ENCODE measurements at regions not wholly inside any gene's neighbourhood (a gene's known extent, or its start where the extent isn't known, plus 50 kb on each side); places are given as distances from the start of the nearest gene placed in this dataset.

DNA sequence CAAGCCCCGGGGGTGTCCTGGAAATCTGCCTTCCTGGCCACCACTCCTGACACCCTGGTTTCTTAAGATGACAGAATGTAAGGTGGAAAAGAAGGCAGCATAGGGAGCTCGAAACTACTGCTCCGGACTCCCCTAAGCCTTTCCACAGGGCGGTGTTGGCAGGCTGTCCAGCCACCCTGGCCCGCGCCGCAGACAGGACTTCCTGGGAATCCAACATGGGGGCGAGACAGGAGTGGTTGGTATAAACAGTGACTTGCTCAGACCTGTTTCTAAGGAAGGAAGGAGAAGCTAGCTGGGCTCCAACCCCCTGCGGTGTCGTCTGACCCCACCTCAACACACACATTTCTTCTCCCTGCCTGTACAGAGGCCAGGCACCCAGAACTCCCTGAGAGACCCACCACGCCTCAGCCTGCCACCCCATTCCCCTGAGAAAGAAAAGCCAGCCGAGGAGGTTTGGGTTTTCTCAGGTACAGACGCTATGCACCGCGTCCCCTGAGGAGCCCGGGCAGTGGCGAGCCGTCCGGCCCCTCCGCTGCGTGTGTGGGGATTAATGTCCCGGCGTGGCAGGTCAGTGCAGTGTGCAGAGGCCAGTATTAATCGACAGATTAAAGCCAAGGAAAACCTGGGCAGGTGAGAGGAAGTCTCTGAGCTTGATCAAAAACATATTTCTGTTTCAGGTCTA lies 349.6 kb upstream of the MKI67 start:
- TF ChIP-seq, protein P1, sequence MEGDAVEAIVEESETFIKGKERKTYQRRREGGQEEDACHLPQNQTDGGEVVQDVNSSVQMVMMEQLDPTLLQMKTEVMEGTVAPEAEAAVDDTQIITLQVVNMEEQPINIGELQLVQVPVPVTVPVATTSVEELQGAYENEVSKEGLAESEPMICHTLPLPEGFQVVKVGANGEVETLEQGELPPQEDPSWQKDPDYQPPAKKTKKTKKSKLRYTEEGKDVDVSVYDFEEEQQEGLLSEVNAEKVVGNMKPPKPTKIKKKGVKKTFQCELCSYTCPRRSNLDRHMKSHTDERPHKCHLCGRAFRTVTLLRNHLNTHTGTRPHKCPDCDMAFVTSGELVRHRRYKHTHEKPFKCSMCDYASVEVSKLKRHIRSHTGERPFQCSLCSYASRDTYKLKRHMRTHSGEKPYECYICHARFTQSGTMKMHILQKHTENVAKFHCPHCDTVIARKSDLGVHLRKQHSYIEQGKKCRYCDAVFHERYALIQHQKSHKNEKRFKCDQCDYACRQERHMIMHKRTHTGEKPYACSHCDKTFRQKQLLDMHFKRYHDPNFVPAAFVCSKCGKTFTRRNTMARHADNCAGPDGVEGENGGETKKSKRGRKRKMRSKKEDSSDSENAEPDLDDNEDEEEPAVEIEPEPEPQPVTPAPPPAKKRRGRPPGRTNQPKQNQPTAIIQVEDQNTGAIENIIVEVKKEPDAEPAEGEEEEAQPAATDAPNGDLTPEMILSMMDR (IDR thresholded peaks at IDR 0.05; ENCODE audit: insufficient read depth, low read length): no peak
- no peak overlapping the region for H3K4me3 ChIP-seq (ENCODE audit: low read depth, low read length)
- no peak for DNase-seq (ENCODE audit: low read depth)

DNA sequence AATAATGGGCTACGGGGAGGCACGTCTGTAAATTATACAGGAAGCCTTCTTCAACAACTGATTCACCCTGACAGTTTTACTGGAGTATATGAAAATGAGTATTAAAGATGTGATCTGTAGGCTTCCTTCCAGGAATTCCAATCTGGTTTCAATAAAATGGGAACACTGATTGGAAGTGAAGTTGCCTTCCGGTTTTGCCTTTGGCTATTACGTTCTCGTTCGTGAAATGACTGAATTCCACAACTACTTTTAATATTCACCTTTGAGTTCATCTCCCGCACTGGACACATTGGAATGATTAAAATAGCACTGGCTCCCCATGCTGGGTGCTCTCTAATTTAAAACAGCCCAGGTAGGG lies 350.1 kb upstream of the MKI67 start:
- TF ChIP-seq, protein P1 (IDR thresholded peaks at IDR 0.05; ENCODE audit: insufficient read depth, low read length): no peak
- DNase-seq (ENCODE audit: low read depth): no peak
- H3K4me3 ChIP-seq (ENCODE audit: low read depth, low read length): no peak overlapping the region

DNA sequence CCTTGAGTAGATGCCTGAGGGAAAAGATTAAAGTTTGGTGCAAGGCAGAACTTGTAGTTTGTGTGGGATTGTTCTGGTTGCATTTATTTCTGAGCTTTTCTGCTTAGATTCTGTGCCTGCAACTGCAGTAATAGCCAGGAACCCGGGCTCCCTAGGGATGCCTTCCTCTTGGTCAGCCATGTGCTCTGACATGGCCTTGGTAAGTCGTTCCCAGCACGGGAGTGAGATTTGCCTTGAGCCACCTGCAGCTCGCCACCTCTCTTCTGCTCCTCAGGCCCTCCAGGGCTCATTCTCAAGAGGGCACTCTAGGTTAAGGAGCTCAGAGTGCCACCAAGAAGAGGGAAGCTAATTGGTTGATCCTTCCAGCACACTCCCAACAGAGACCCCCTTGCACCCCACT lies 350.6 kb upstream of the MKI67 start:
- TF ChIP-seq, protein P1 (IDR thresholded peaks at IDR 0.05; ENCODE audit: insufficient read depth, low read length): no peak
- DNase-seq (ENCODE audit: low read depth): no peak
- no peak overlapping the region for H3K4me3 ChIP-seq (ENCODE audit: low read depth, low read length)

DNA sequence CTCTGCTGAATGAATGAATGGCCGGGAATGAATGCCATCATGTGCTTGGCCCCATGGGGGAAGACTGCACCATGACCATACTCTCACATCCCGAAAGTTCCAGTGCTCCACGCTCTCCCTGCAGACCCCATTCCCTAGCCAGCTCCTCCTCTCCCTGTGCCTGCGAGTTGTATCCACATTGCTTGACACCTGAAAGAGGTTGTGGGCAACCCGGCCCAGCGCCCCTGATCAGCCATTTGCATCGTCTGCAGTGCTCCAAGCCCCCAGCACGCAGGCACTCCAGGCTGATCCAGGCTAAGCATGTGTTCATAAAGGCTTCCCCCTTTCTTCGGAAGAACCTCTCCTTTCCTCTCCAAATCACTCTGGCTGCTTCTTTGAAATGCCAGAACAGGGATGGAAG lies 354.4 kb upstream of the MKI67 start:
- DNase-seq (ENCODE audit: low read depth): no peak
- TF ChIP-seq, protein P1 (IDR thresholded peaks at IDR 0.05; ENCODE audit: insufficient read depth, low read length): no peak
- H3K4me3 ChIP-seq (ENCODE audit: low read depth, low read length): no peak overlapping the region

DNA sequence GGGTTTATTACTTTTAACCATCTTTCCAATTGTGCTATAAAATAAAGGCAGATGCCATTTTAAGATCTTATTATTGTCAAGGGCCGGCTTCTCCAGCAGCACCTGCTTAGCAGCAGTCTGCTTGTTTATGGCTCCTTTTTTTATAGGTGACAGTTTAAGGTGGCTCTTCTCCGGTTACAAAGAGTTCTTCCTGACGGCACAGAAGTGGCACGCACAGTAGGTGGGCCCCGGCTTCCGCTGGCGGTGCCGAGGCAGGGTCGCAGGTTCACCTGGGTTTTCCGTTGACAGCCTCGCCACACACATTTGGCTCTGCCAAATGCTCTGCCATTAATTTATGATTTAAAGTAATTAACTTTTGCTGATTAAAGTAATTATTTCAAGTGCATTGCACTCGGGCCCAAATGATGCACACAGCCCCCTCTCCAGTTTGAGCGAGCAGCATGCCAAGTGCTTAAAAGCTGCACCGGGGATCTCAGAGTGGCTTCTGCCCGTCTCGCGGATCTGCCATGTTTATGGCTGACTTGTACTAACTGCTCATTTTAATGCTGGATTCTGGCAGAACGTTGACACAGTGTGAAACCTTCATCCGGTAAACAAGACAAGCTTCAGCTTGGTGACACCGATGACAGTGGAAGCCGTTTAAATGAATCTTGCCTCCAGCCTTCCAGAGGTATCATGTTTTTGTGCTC lies 355.1 kb upstream of the MKI67 start:
- DNase-seq (ENCODE audit: low read depth): no peak
- TF ChIP-seq, protein P1 (IDR thresholded peaks at IDR 0.05; ENCODE audit: insufficient read depth, low read length): no peak
- no peak overlapping the region for H3K4me3 ChIP-seq (ENCODE audit: low read depth, low read length)

DNA sequence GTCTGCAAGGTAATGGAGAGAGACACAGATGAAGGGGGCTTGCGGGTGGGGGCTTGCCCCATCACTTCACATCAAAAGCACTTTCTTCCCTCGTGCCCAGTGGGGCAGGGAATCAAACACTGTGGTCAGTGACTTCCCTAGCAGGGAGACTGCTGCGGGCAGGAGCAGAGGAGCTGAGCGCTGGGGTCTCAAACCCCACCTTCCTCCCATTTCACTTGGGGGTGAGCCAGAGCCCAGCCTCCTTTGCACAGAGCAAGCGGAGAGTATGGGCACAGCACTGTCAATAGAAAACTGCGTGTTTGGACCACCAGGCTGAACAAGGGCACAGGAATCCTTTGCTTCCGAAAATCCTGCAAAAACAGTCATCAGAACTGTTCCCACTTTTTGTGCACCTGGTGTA lies 355.8 kb upstream of the MKI67 start:
- TF ChIP-seq, protein P1 (IDR thresholded peaks at IDR 0.05; ENCODE audit: insufficient read depth, low read length): no peak
- no peak overlapping the region for H3K4me3 ChIP-seq (ENCODE audit: low read depth, low read length)
- DNase-seq (ENCODE audit: low read depth): no peak

Measured in fibroblast of the aortic adventitia (primary cell).